ENCODE measurements at regions not wholly inside any gene's neighbourhood (a gene's known extent, or its start where the extent isn't known, plus 50 kb on each side); places are given as distances from the start of the nearest gene placed in this dataset.

- no peaks in the 10 kb centered on the region for H3K9me3 ChIP-seq (ENCODE audit: low read length)
- ChIA-PET CTCF (ENCODE audit: unreplicated experiment) (no interaction called here), POLR2A (no interaction called here)
- TF ChIP-seq CTCF (conservative IDR thresholded peaks at IDR 0.05; ENCODE audit: low read length) = no peak
- no TSS peak for BruUV-seq (replicated peaks)
- H3K4me3 ChIP-seq (ENCODE audit: low read depth, low read length, poor library complexity, severe bottlenecking) = no peak overlapping the region
- no peaks in the 10 kb centered on the region for H3K79me2 ChIP-seq (ENCODE audit: insufficient read depth, low read depth, low read length)
- intact Hi-C loops (cut with micrococcal nuclease; ENCODE audit: unreplicated experiment) = no loop called here
- no peaks in the 10 kb centered on the region for H4K20me1 ChIP-seq (ENCODE audit: insufficient read depth, low read length)
- DNase-seq (ENCODE audit: low spot score) = no peak
- H3K4me1 ChIP-seq (ENCODE audit: insufficient read depth, low read length, poor library complexity, severe bottlenecking) = no peaks in the 10 kb centered on the region
- no peaks in the 10 kb centered on the region for H3K36me3 ChIP-seq (ENCODE audit: insufficient read depth, low read length)
- H3K9me2 ChIP-seq (ENCODE audit: insufficient read depth, low read length) = no peaks in the 10 kb centered on the region
- no peak overlapping the region for H2AFZ ChIP-seq (ENCODE audit: low read length)
- no peak overlapping the region for H3K27ac ChIP-seq (ENCODE audit: low read depth, low read length, poor library complexity, severe bottlenecking)
- H3K4me2 ChIP-seq (ENCODE audit: low read length) = no peak overlapping the region
Measured at GRCh38 chr4:24303926-24304325, 280.4 kb downstream of the DHX15 start.

GRCh38 chr4:24298911-24299310 is 285.4 kb downstream of the DHX15 start:
- ChIA-PET POLR2A (interaction anchor here (0.7 kb wide), 1 partner anchor 91 kb away, joined by 3 read pairs; no protein-coding TSS in a partner anchor), CTCF (ENCODE audit: unreplicated experiment) (no interaction called here)
- TF ChIP-seq CTCF (conservative IDR thresholded peaks at IDR 0.05; ENCODE audit: low read length) = no peak
- no peak for TF ChIP-seq EZH2phosphoT487 (IDR thresholded peaks at IDR 0.05; ENCODE audit: borderline replicate concordance, low read depth, low read length)
- DNase-seq (ENCODE audit: low spot score) = no peak
- no peaks in the 10 kb centered on the region for H3K9me2 ChIP-seq (ENCODE audit: insufficient read depth, low read length)
- H3K4me3 ChIP-seq (ENCODE audit: low read depth, low read length, poor library complexity, severe bottlenecking) = no peak overlapping the region
- no TSS peak for BruUV-seq (replicated peaks)
- intact Hi-C loops (cut with micrococcal nuclease; ENCODE audit: unreplicated experiment) = no loop called here
- no peaks in the 10 kb centered on the region for H3K36me3 ChIP-seq (ENCODE audit: insufficient read depth, low read length)
- H3K4me1 ChIP-seq (ENCODE audit: insufficient read depth, low read length, poor library complexity, severe bottlenecking) = no peaks in the 10 kb centered on the region
- H4K20me1 ChIP-seq (ENCODE audit: insufficient read depth, low read length) = no peaks in the 10 kb centered on the region
- no peak overlapping the region for H2AFZ ChIP-seq (ENCODE audit: low read length)
- no peak overlapping the region for H3K27ac ChIP-seq (ENCODE audit: low read depth, low read length, poor library complexity, severe bottlenecking)
- no peaks in the 10 kb centered on the region for H3K79me2 ChIP-seq (ENCODE audit: insufficient read depth, low read depth, low read length)
- no peaks in the 10 kb centered on the region for H3K9me3 ChIP-seq (ENCODE audit: low read length)
- H3K4me2 ChIP-seq (ENCODE audit: low read length) = no peak overlapping the region

- Histone ChIP-seq H4K20me1 (ENCODE audit: insufficient read depth, low read length) (no peaks in the 10 kb centered on the region), H3K79me2 (ENCODE audit: insufficient read depth, low read depth, low read length) (no peaks in the 10 kb centered on the region), H3K9me3 (ENCODE audit: low read length) (no peaks in the 10 kb centered on the region), H3K4me3 (ENCODE audit: low read depth, low read length, poor library complexity, severe bottlenecking) (no peak overlapping the region), H3K9me2 (ENCODE audit: insufficient read depth, low read length) (no peaks in the 10 kb centered on the region), H3K36me3 (ENCODE audit: insufficient read depth, low read length) (no peaks in the 10 kb centered on the region), H3K4me2 (ENCODE audit: low read length) (no peak overlapping the region), H3K4me1 (ENCODE audit: insufficient read depth, low read length, poor library complexity, severe bottlenecking) (no peaks in the 10 kb centered on the region), H2AFZ (ENCODE audit: low read length) (no peak overlapping the region), H3K27ac (ENCODE audit: low read depth, low read length, poor library complexity, severe bottlenecking) (no peak overlapping the region)
- intact Hi-C loops (cut with micrococcal nuclease; ENCODE audit: unreplicated experiment) = no loop called here
- no peak for TF ChIP-seq EZH2phosphoT487 (IDR thresholded peaks at IDR 0.05; ENCODE audit: borderline replicate concordance, low read depth, low read length)
- no peak for TF ChIP-seq CTCF (conservative IDR thresholded peaks at IDR 0.05; ENCODE audit: low read length)
- POLR2A ChIA-PET = interaction anchor here (0.6 to 1.1 kb wide), 3 partner anchors 12 to 923 kb away, joined by 3 to 7 read pairs (median 3); no protein-coding TSS in a partner anchor
- CTCF ChIA-PET (ENCODE audit: unreplicated experiment) = no interaction called here
- BruUV-seq (replicated peaks) = no TSS peak
- DNase-seq (ENCODE audit: low spot score) = no peak
Measured at GRCh38 chr4:24287096-24287495, 297.3 kb downstream of the DHX15 start.
